GM20000 (cell line): ENCODE measurements at regions not wholly inside any gene's neighbourhood (a gene's known extent, or its start where the extent isn't known, plus 50 kb on each side); places are given as distances from the start of the nearest gene placed in this dataset.
"Not testable (repeated sequence)": the region's sequence is repeated elsewhere in the genome, so short reads cannot be mapped to it uniquely, and the experiment has no call there.

ENCODE experiments used
- DNase-seq: peaks from one replicate; pipeline ENCODE4 v3.0.0; 2012; ENCODE audit warnings: low spot score
- CTCF ChIP-seq: IDR thresholded peaks from 2 replicates; pipeline ENCODE4 v1.5.1; 2012; ENCODE audit warnings: mild to moderate bottlenecking, control low read depth; ENCODE audit errors: extremely low read depth, missing control alignments

- TF ChIP-seq CTCF = no peak
- no peak for DNase-seq
Observed at GRCh38 chr6:135707426-135707825, 144.1 kb upstream of the PDE7B start.

- no peak for TF ChIP-seq CTCF
Observed at GRCh38 chr6:135710042-135710441, 141.5 kb upstream of the PDE7B start.

GRCh38 chr6:135722190-135722589 is 129.3 kb upstream of the PDE7B start:
- no peak for TF ChIP-seq CTCF
- DNase-seq = no peak

More at GRCh38 chr6:135710042-135710441, 141.5 kb upstream of the PDE7B start:
- no peak for DNase-seq

GRCh38 chr6:135722679-135723078 is 128.8 kb upstream of the PDE7B start:
- DNase-seq = no peak
- TF ChIP-seq CTCF = no peak

- DNase-seq = no peak
- TF ChIP-seq CTCF = no peak
Observed at GRCh38 chr6:135728589-135728988, 122.9 kb upstream of the PDE7B start.

GRCh38 chr6:135731116-135731515 is 120.4 kb upstream of the PDE7B start:
- DNase-seq = no peak
- TF ChIP-seq CTCF = no peak

- DNase-seq = not testable (repeated sequence)
Observed at GRCh38 chr6:135736351-135736750, 115.2 kb upstream of the PDE7B start.

- TF ChIP-seq CTCF = no peak
- no peak for DNase-seq
Observed at GRCh38 chr6:135738636-135739035, 112.9 kb upstream of the PDE7B start.
